ENCODE measurements at regions not wholly inside any gene's neighbourhood (a gene's known extent, or its start where the extent isn't known, plus 50 kb on each side); places are given as distances from the start of the nearest gene placed in this dataset.

GRCh38 chr10:9613338-9614075 lies 1404.2 kb upstream of the CELF2 start:
- no peak for TF ChIP-seq CTCF (optimal IDR thresholded peaks at IDR 0.05 in 1 of 3, IDR thresholded peaks at IDR 0.05 in 1 of 3, conservative IDR thresholded peaks at IDR 0.05 in 1 of 3; ENCODE audit: extremely low read depth in 1 of 3, insufficient read depth in 2 of 3, low read length in 3 of 3)
- TF ChIP-seq EZH2 (IDR thresholded peaks at IDR 0.05; ENCODE audit: low read length): no peak
